ENCODE measurements at regions not wholly inside any gene's neighbourhood (a gene's known extent, or its start where the extent isn't known, plus 50 kb on each side); places are given as distances from the start of the nearest gene placed in this dataset.
"Not testable (repeated sequence)": the region's sequence is repeated elsewhere in the genome, so short reads cannot be mapped to it uniquely, and the experiment has no call there.

DNA sequence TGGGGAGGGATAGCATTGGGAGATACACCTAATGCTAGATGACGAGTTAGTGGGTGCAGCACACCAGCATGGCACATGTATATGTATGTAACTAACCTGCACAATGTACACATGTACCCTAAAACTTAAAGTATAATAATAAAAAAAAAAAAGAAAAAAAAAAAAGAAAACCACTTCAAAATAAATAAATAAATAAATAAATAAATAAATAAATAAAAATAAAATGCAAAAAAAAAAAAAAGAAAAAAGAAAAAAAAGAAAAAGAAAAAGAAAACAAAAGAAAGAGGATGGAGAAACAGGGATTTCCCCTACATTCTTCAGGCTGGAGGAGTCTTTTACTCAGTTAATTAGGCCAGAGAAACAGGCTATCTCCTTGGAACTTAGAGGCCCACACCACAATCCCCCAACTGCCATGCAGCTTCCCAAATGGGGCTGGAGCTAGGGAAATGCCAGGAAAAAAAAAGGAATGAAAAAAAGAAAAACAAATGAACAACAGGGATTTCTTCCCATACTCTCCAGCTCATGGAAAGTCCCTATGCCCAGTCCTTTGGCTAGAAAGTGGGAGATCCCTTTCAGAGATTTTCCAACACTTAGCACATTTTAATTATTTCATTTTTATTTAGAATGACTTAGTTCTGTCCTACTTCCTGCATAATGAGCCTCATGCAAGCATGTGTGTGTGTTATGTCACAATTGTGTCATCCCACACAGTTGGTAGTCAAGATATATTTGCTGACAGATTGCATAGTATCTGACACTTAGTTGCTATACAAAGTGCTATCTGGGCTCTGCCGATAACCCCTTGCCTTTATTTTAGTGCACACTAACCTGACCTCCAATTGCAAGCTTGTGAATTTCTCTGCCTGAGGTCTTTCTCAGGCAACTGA is 486.4 kb downstream of the PLPP3 start:
- H3K27me3 ChIP-seq (replicated peaks; ENCODE audit: control insufficient read depth, insufficient read depth, low read length), result no peaks in the 10 kb centered on the region
- no peak overlapping the region for H3K4me3 ChIP-seq (replicated peaks; ENCODE audit: low read depth, low read length)
- DNase-seq (ENCODE audit: extremely low read depth, insufficient read length), result no peak
- TF ChIP-seq, protein P1, sequence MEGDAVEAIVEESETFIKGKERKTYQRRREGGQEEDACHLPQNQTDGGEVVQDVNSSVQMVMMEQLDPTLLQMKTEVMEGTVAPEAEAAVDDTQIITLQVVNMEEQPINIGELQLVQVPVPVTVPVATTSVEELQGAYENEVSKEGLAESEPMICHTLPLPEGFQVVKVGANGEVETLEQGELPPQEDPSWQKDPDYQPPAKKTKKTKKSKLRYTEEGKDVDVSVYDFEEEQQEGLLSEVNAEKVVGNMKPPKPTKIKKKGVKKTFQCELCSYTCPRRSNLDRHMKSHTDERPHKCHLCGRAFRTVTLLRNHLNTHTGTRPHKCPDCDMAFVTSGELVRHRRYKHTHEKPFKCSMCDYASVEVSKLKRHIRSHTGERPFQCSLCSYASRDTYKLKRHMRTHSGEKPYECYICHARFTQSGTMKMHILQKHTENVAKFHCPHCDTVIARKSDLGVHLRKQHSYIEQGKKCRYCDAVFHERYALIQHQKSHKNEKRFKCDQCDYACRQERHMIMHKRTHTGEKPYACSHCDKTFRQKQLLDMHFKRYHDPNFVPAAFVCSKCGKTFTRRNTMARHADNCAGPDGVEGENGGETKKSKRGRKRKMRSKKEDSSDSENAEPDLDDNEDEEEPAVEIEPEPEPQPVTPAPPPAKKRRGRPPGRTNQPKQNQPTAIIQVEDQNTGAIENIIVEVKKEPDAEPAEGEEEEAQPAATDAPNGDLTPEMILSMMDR (IDR thresholded peaks at IDR 0.05; ENCODE audit: insufficient read depth, low read length, poor library complexity, severe bottlenecking), result no peak
- no peaks in the 10 kb centered on the region for H3K36me3 ChIP-seq (ENCODE audit: control insufficient read depth, insufficient read depth, low read length)

DNA sequence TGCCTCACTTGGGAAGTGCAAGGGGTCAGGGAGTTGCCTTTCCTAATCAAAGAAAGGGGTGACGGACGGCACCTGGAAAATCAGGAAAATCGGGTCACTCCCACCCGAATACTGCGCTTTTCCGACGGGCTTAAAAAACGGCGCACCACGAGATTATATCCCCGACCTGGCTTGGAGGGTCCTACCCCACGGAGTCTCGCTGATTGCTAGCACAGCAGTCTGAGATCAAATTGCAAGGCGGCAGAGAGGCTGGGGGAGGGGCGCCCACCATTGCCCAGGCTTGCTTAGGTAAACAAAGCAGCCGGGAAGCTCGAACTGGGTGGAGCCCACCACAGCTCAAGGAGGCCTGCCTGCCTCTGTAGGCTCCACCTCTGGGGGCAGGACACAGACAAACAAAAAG is 489.5 kb downstream of the PLPP3 start:
- H3K36me3 ChIP-seq (ENCODE audit: control insufficient read depth, insufficient read depth, low read length); H3K4me3 ChIP-seq (replicated peaks; ENCODE audit: low read depth, low read length); DNase-seq (ENCODE audit: extremely low read depth, insufficient read length): not testable (repeated sequence)

DNA sequence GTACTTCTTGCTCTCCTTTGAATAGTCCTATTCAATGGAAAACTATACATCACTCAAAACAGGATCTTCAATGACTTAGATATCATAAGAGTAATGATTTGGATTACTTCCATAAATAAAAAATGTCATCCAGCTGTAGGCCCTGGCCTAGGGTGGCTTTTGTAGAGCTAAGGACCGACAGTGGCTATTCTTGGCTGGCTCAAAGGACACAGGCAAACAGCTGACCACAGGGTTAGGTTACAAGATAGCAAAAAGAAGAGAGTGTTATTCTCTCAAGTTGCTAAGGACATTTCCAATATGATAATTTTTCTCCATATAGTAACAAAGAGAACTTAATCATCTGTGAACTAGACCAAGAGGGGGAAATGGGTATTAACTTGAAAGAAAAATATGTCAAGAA is 495.1 kb downstream of the PLPP3 start:
- Histone ChIP-seq H3K4me3 (replicated peaks; ENCODE audit: low read depth, low read length) (no peak overlapping the region), H3K36me3 (ENCODE audit: control insufficient read depth, insufficient read depth, low read length) (no peaks in the 10 kb centered on the region), H3K27me3 (replicated peaks; ENCODE audit: control insufficient read depth, insufficient read depth, low read length) (no peaks in the 10 kb centered on the region)
- no peak for DNase-seq (ENCODE audit: extremely low read depth, insufficient read length)
- TF ChIP-seq, protein P1 (IDR thresholded peaks at IDR 0.05; ENCODE audit: insufficient read depth, low read length, poor library complexity, severe bottlenecking), result no peak

More for the DNA sequence above, 489.5 kb downstream of the PLPP3 start:
- H3K27me3 ChIP-seq (replicated peaks; ENCODE audit: control insufficient read depth, insufficient read depth, low read length), result not testable (repeated sequence)

DNA sequence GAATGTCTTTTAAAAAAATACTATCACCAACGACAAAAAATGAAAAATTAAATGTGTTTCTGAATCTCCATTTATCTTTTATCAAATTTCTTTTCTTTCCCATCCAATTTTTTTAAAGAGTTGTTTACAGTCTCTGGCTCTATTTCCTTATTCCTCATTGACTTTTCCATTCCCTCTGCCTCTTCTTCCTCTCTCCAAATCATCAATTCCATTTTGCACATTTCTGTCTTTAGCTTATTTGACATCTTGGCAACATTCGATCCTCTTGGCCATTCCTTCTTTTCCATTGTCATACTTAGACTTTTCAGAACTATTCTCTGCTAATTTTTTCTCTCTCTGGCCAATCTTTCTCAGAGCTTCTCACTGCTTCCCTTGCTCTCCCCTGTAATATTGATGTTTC is 497.6 kb downstream of the PLPP3 start:
- H3K27me3 ChIP-seq (replicated peaks; ENCODE audit: control insufficient read depth, insufficient read depth, low read length), result no peaks in the 10 kb centered on the region
- TF ChIP-seq, protein P1 (IDR thresholded peaks at IDR 0.05; ENCODE audit: insufficient read depth, low read length, poor library complexity, severe bottlenecking), result no peak

DNA sequence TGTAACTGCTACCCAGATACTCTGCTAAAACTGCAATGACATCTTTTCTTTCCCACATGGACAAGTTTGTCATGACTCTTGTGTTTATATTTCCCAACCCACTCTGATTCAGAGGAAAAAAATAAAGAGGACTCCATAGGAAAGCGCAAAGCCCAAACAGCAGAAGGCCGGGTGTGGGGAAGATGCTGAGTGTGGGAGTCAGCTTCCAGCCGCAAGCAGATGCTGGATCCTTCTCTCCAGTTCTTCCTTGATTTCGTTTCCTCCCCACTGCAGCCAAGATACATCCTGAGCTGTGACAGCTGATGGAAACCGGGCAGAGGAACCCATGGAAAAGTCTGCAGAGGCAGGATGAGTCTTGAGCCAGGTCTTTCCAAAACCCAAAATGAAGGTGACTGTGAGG is 498.2 kb downstream of the PLPP3 start:
- H3K27me3 ChIP-seq (replicated peaks; ENCODE audit: control insufficient read depth, insufficient read depth, low read length), result no peaks in the 10 kb centered on the region
- no peaks in the 10 kb centered on the region for H3K36me3 ChIP-seq (ENCODE audit: control insufficient read depth, insufficient read depth, low read length)
- no peak overlapping the region for H3K4me3 ChIP-seq (replicated peaks; ENCODE audit: low read depth, low read length)
- TF ChIP-seq, protein P1 (IDR thresholded peaks at IDR 0.05; ENCODE audit: insufficient read depth, low read length, poor library complexity, severe bottlenecking), result no peak
- DNase-seq (ENCODE audit: extremely low read depth, insufficient read length), result no peak

More for the DNA sequence above, 497.6 kb downstream of the PLPP3 start:
- Histone ChIP-seq H3K4me3 (replicated peaks; ENCODE audit: low read depth, low read length) (no peak overlapping the region), H3K36me3 (ENCODE audit: control insufficient read depth, insufficient read depth, low read length) (no peaks in the 10 kb centered on the region)
- no peak for DNase-seq (ENCODE audit: extremely low read depth, insufficient read length)

DNA sequence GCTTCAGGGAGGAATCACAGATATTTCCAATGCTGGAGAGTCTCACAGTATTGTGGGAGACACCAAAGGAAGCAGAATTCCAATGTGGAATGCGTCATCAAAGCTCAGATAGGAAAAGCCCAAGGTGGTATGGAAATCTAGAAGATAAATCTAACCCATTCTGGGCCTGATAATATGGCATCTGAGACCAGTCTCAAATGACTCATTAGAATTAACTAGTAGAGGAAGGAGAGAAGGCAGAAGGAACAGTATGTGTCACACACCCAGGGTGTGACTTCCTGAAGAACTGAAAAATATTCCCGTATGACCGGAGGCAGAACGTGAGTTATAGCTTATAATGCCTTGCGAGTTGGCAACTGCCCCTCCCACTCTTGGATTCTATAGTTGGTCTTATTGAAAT is 499.2 kb downstream of the PLPP3 start:
- TF ChIP-seq, protein P1 (IDR thresholded peaks at IDR 0.05; ENCODE audit: insufficient read depth, low read length, poor library complexity, severe bottlenecking), result no peak
- no peak overlapping the region for H3K4me3 ChIP-seq (replicated peaks; ENCODE audit: low read depth, low read length)
- H3K36me3 ChIP-seq (ENCODE audit: control insufficient read depth, insufficient read depth, low read length), result no peaks in the 10 kb centered on the region
- no peaks in the 10 kb centered on the region for H3K27me3 ChIP-seq (replicated peaks; ENCODE audit: control insufficient read depth, insufficient read depth, low read length)
- no peak for DNase-seq (ENCODE audit: extremely low read depth, insufficient read length)

All from GM06990 (cell line).